SK-N-SH (cell line): ENCODE measurements at regions not wholly inside any gene's neighbourhood (a gene's known extent, or its start where the extent isn't known, plus 50 kb on each side); places are given as distances from the start of the nearest gene placed in this dataset.

Experiments used
- CTCF ChIA-PET: fragments of 300-600, 350-600 bp; formaldehyde crosslinking; extraction: SDS; loops from one replicate; lab custom pipeline; 2021; lab: Yijun Ruan, JAX
- POLR2A ChIA-PET: fragments of 350-600 bp; sonication (Branson Sonifier 250); formaldehyde crosslinking; extraction: SDS; loops from one replicate; lab custom pipeline; 2020; ENCODE audit warnings: antibody characterized with exemption, inconsistent platforms; lab: Yijun Ruan, JAX
- DNase-seq: peaks from one replicate; pipeline ENCODE4 v3.0.0; 2012
- H2AFZ ChIP-seq: fragments of 200-600 bp; sonication (generic); 2 replicates; pipeline ENCODE4 v1.8.1; 2016; ENCODE audit warnings: antibody characterized with exemption, mild to moderate bottlenecking, low read depth
- H3F3A ChIP-seq: fragments of 200-600 bp; sonication (generic); replicated peaks from 2 replicates; pipeline ENCODE3; 2016; ENCODE audit warnings: antibody characterized with exemption, mild to moderate bottlenecking; ENCODE audit not compliant: insufficient read depth
- H3K27ac ChIP-seq, 2 experiments: fragments of 200-500 bp in 1 of 2; fragments of 200-600 bp in 1 of 2; sonication (Bioruptor generic) in 1 of 2; sonication (generic), shearing (Covaris generic) in 1 of 2; 2 replicates each; pipeline versions ENCODE4 v1.5.1 to v1.6.1; 2014 to 2016; ENCODE audit warnings: low read depth in 2 of 2, inconsistent platforms in 1 of 2, low read length in 1 of 2, mild to moderate bottlenecking in 1 of 2, mixed read lengths in 1 of 2
- H3K27me3 ChIP-seq: fragments of 200-600 bp; sonication (generic), shearing (Covaris generic); 2 replicates; pipeline ENCODE4 v1.6.1; 2016; ENCODE audit warnings: mixed run types; ENCODE audit not compliant: insufficient read depth
- H3K36me3 ChIP-seq, 2 experiments: fragments of 200-500 bp in 1 of 2; fragments of 200-600 bp in 1 of 2; sonication (Bioruptor generic) in 1 of 2; sonication (generic) in 1 of 2; replicated peaks in 1 of 2; 2 replicates each; pipeline versions ENCODE3 to v1.5.1; 2014 to 2016; ENCODE audit warnings: low read length in 1 of 2, mild to moderate bottlenecking in 1 of 2; ENCODE audit not compliant: insufficient read depth in 2 of 2, control insufficient read depth in 1 of 2
- H3K4me1 ChIP-seq, 2 experiments: fragments of 200-500 bp in 1 of 2; fragments of 200-600 bp in 1 of 2; sonication (Bioruptor generic) in 1 of 2; sonication (generic), shearing (Covaris generic) in 1 of 2; 2 replicates each; pipeline versions ENCODE4 v1.5.1 to v1.6.1; 2014 to 2016; ENCODE audit warnings: low read depth in 1 of 2, low read length in 1 of 2, mixed run types in 1 of 2; ENCODE audit not compliant: insufficient read depth in 2 of 2, control insufficient read depth in 1 of 2
- H3K4me2 ChIP-seq: fragments of 200-600 bp; sonication (generic), shearing (Covaris generic); 2 replicates; pipeline ENCODE4 v1.6.1; 2017; ENCODE audit warnings: mixed run types
- H3K4me3 ChIP-seq, 2 experiments: fragments of 200-500 bp in 1 of 2; fragments of 200-600 bp in 1 of 2; sonication (Bioruptor generic) in 1 of 2; sonication (generic), shearing (Covaris generic) in 1 of 2; 2 replicates each; pipeline versions ENCODE4 v1.5.1 to v1.8.1; 2014 to 2016; ENCODE audit warnings: low read depth in 2 of 2, inconsistent platforms in 1 of 2, low read length in 1 of 2, mild to moderate bottlenecking in 1 of 2, mixed read lengths in 1 of 2, moderate library complexity in 1 of 2
- H3K79me2 ChIP-seq: fragments of 200-600 bp; sonication (generic); 2 replicates; pipeline ENCODE4 v1.8.1; 2017; ENCODE audit warnings: mild to moderate bottlenecking; ENCODE audit not compliant: insufficient read depth
- H3K9ac ChIP-seq: fragments of 200-600 bp; sonication (generic); 2 replicates; pipeline ENCODE4 v1.6.1; 2017; ENCODE audit warnings: mixed run types
- H3K9me2 ChIP-seq: fragments of 200-600 bp; sonication (generic); 2 replicates; pipeline ENCODE4 v1.6.1; 2017; ENCODE audit warnings: mixed run types
- H3K9me3 ChIP-seq: fragments of 200-600 bp; sonication (generic); 2 replicates; pipeline ENCODE4 v1.6.1; 2017; ENCODE audit warnings: mixed run types, mild to moderate bottlenecking, moderate library complexity
- H4K20me1 ChIP-seq: fragments of 200-600 bp; sonication (generic); 2 replicates; pipeline ENCODE4 v1.6.1; 2017; ENCODE audit warnings: mild to moderate bottlenecking, mixed run types; ENCODE audit not compliant: insufficient read depth
- ELF1 ChIP-seq: IDR thresholded peaks from 2 replicates; pipeline ENCODE4 v1.4.0; 2012
- EP300 ChIP-seq, 2 experiments: IDR thresholded peaks; 2 replicates each; pipeline versions ENCODE4 v1.4.0 to v1.6.1; 2012; ENCODE audit warnings: borderline replicate concordance in 1 of 2, low read depth in 1 of 2, low read length in 1 of 2
- EZH2phosphoT487 ChIP-seq: fragments of 200-600 bp; sonication (generic); IDR thresholded peaks from 2 replicates; pipeline ENCODE4 v1.6.1; 2017; ENCODE audit warnings: low read depth, mixed run types, mild to moderate bottlenecking, antibody characterized with exemption, moderate library complexity, borderline replicate concordance
- FOXM1 ChIP-seq: IDR thresholded peaks from 2 replicates; pipeline ENCODE4 v1.4.0; 2012; ENCODE audit warnings: low read depth, mild to moderate bottlenecking
- NRF1 ChIP-seq: IDR thresholded peaks from 2 replicates; pipeline ENCODE4 v1.6.1; 2012; ENCODE audit warnings: low read depth, mild to moderate bottlenecking, low read length
- RCOR1 ChIP-seq: fragments of 150-350 bp; IDR thresholded peaks from 2 replicates; pipeline ENCODE4 v1.6.1; 2017; ENCODE audit warnings: antibody characterized with exemption, low read length
- SIN3A ChIP-seq: IDR thresholded peaks from 2 replicates; pipeline ENCODE4 v1.6.1; 2012; ENCODE audit warnings: low read depth, mild to moderate bottlenecking, low read length, moderate library complexity, borderline replicate concordance
- TAF1 ChIP-seq: IDR thresholded peaks from 2 replicates; pipeline ENCODE4 v1.6.1; 2012; ENCODE audit warnings: low read depth, mild to moderate bottlenecking, low read length, moderate library complexity, borderline replicate concordance
- TEAD4 ChIP-seq: IDR thresholded peaks from 2 replicates; pipeline ENCODE4 v1.4.0; 2012; ENCODE audit warnings: mild to moderate bottlenecking, borderline replicate concordance; ENCODE audit not compliant: insufficient read depth
- WGBS: methylation state at CpG from one replicate; pipeline ENCODE4 v1.1.6; 2017; ENCODE audit warnings: low lambda C conversion rate; 5-methylcytosine and 5-hydroxymethylcytosine counted together
- TF ChIP-seq, protein P1 (sequence below): IDR thresholded peaks from 2 replicates; pipeline ENCODE4 v1.4.0; 2012; ENCODE audit warnings: low read depth, borderline replicate concordance
- TF ChIP-seq, protein P2 (sequence below): IDR thresholded peaks from 2 replicates; pipeline ENCODE4; 2012
- TF ChIP-seq, protein P3 (sequence below): IDR thresholded peaks from 2 replicates; pipeline ENCODE4 v1.6.1; 2012; ENCODE audit warnings: mild to moderate bottlenecking, low read depth, low read length, moderate library complexity

DNA sequence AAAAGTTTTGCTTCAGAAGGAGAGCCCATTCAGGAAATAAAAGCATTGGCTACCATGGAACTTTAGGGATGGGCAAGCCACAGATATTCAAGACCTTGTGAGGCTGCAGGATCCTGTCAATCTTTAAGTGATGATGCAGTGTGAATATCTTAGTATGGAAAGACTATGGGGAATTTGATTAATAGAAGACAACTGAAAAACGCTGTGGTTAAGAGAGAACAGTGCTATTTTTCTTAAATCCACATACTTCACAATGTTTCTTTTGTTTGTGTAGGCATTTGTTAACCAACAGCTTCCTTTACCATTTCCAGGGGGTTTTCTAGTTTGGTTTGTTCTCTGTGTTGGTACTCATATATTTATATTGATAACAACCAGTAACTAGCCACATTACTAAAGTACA lies 90.3 kb downstream of the TMEM212 start:
- Histone ChIP-seq H3K4me1 (no peaks in the 10 kb centered on the region; a peak in 1 of 4 replicates), H3K9ac (no peak overlapping the region), H3K4me2 (no peak overlapping the region), H3K79me2 (no peaks in the 10 kb centered on the region), H3K36me3 (no peaks in the 10 kb centered on the region), H3K27me3 (no peaks in the 10 kb centered on the region), H3K9me2 (no peaks in the 10 kb centered on the region), H3K9me3 (no peaks in the 10 kb centered on the region), H3F3A (no peaks in the 10 kb centered on the region), H2AFZ (no peak overlapping the region), H3K4me3 (no peak overlapping the region), H3K27ac (no peak overlapping the region), H4K20me1 (no peaks in the 10 kb centered on the region)
- WGBS: 38% methylated on average over 1 of the region's 1 CpG
- ChIA-PET POLR2A (no interaction called here), CTCF (no interaction called here)
- TF ChIP-seq TAF1: no peak
- no peak for TF ChIP-seq NRF1
- TF ChIP-seq EP300 (IDR thresholded peaks at IDR 0.05; ENCODE audit: borderline replicate concordance in 1 of 2, low read depth in 1 of 2, low read length in 1 of 2): no peak
- TF ChIP-seq ELF1: no peak
- TF ChIP-seq SIN3A: no peak
- no peak for TF ChIP-seq EZH2phosphoT487
- TF ChIP-seq, protein P1, sequence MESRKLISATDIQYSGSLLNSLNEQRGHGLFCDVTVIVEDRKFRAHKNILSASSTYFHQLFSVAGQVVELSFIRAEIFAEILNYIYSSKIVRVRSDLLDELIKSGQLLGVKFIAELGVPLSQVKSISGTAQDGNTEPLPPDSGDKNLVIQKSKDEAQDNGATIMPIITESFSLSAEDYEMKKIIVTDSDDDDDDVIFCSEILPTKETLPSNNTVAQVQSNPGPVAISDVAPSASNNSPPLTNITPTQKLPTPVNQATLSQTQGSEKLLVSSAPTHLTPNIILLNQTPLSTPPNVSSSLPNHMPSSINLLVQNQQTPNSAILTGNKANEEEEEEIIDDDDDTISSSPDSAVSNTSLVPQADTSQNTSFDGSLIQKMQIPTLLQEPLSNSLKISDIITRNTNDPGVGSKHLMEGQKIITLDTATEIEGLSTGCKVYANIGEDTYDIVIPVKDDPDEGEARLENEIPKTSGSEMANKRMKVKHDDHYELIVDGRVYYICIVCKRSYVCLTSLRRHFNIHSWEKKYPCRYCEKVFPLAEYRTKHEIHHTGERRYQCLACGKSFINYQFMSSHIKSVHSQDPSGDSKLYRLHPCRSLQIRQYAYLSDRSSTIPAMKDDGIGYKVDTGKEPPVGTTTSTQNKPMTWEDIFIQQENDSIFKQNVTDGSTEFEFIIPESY: no peak
- TF ChIP-seq, protein P2, sequence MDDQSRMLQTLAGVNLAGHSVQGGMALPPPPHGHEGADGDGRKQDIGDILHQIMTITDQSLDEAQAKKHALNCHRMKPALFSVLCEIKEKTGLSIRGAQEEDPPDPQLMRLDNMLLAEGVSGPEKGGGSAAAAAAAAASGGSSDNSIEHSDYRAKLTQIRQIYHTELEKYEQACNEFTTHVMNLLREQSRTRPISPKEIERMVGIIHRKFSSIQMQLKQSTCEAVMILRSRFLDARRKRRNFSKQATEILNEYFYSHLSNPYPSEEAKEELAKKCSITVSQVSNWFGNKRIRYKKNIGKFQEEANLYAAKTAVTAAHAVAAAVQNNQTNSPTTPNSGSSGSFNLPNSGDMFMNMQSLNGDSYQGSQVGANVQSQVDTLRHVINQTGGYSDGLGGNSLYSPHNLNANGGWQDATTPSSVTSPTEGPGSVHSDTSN: no peak
- TF ChIP-seq RCOR1: no peak
- TF ChIP-seq FOXM1: no peak
- no peak for TF ChIP-seq TEAD4
- TF ChIP-seq, protein P3, sequence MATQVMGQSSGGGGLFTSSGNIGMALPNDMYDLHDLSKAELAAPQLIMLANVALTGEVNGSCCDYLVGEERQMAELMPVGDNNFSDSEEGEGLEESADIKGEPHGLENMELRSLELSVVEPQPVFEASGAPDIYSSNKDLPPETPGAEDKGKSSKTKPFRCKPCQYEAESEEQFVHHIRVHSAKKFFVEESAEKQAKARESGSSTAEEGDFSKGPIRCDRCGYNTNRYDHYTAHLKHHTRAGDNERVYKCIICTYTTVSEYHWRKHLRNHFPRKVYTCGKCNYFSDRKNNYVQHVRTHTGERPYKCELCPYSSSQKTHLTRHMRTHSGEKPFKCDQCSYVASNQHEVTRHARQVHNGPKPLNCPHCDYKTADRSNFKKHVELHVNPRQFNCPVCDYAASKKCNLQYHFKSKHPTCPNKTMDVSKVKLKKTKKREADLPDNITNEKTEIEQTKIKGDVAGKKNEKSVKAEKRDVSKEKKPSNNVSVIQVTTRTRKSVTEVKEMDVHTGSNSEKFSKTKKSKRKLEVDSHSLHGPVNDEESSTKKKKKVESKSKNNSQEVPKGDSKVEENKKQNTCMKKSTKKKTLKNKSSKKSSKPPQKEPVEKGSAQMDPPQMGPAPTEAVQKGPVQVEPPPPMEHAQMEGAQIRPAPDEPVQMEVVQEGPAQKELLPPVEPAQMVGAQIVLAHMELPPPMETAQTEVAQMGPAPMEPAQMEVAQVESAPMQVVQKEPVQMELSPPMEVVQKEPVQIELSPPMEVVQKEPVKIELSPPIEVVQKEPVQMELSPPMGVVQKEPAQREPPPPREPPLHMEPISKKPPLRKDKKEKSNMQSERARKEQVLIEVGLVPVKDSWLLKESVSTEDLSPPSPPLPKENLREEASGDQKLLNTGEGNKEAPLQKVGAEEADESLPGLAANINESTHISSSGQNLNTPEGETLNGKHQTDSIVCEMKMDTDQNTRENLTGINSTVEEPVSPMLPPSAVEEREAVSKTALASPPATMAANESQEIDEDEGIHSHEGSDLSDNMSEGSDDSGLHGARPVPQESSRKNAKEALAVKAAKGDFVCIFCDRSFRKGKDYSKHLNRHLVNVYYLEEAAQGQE: no peak
- no peak for DNase-seq
